ENCODE measurements at regions not wholly inside any gene's neighbourhood (a gene's known extent, or its start where the extent isn't known, plus 50 kb on each side); places are given as distances from the start of the nearest gene placed in this dataset.

DNA sequence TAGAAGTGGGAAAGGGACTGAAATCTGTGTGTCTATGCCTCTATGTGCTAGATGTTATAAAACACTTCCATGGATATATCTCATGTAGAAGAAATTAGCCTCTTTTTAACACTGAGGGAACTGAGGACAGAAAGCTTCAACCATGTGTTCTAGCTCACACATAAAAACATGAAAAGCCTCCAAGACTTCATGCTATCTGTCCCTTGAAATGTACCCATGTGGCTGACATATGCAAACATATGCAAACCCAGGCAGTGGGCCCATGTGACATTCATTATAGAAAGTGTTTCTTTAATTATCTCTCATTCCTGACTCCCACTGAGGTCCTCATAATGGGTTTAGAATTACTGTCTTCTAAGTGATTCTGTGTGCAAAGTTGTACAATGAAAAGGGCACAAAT, 134.7 kb upstream of the MAF start:
- H3K36me3 Mint-ChIP-seq (ENCODE audit: insufficient read depth, unreplicated experiment) = no peaks in the 10 kb centered on the region
- no peak for TF ChIP-seq CTCF (IDR thresholded peaks at IDR 0.05; ENCODE audit: insufficient read depth in 1 of 2, low read depth in 1 of 2, low read length in 1 of 2, severe bottlenecking in 1 of 2, unreplicated experiment in 1 of 2)
- intact Hi-C loops (cut with micrococcal nuclease; ENCODE audit: unreplicated experiment) = no loop called here
- Histone ChIP-seq H3K36me3 (ENCODE audit: control insufficient read depth, insufficient read depth, low read length) (no peaks in the 10 kb centered on the region), H3K4me1 (peaks cover 13% of the 10 kb centered on the region), H3K9me3 (0 out of 2 replicates have a peak, but pooled peaks cover 3% of the 10 kb centered on the region), H3K4me3 (ENCODE audit: low read depth, low read length) (no peak overlapping the region), H3K27me3 (replicated peaks; ENCODE audit: control insufficient read depth, insufficient read depth, low read length) (no peaks in the 10 kb centered on the region)
- H3K27me3 Mint-ChIP-seq (ENCODE audit: insufficient read depth, unreplicated experiment) = no peaks in the 10 kb centered on the region
- peaks cover 17% of the 10 kb centered on the region for H3K9me3 Mint-ChIP-seq (ENCODE audit: unreplicated experiment)
- H3K4me3 Mint-ChIP-seq (ENCODE audit: unreplicated experiment) = no peak overlapping the region
- no TSS peak for BruUV-seq (replicated peaks)
- ChIA-PET POLR2A (no interaction called here), CTCF (no interaction called here)
- H3K27ac Mint-ChIP-seq (ENCODE audit: unreplicated experiment) = no peak overlapping the region
- H3K4me1 Mint-ChIP-seq (ENCODE audit: low read depth, unreplicated experiment) = peaks cover 3% of the 10 kb centered on the region
- no peak for DNase-seq

- no peak for DNase-seq
- H3K9me3 ChIP-seq = 0 out of 2 replicates have a peak, but pooled peaks cover 3% of the 10 kb centered on the region
- BruUV-seq (replicated peaks) = no TSS peak
- H3K4me3 ChIP-seq (ENCODE audit: low read depth, low read length) = no peak overlapping the region
- no peaks in the 10 kb centered on the region for H3K36me3 ChIP-seq (ENCODE audit: control insufficient read depth, insufficient read depth, low read length)
- Mint-ChIP-seq H3K4me1 (ENCODE audit: low read depth, unreplicated experiment) (no peaks in the 10 kb centered on the region), H3K27me3 (ENCODE audit: insufficient read depth, unreplicated experiment) (no peaks in the 10 kb centered on the region), H3K27ac (ENCODE audit: unreplicated experiment) (no peak overlapping the region), H3K9me3 (ENCODE audit: unreplicated experiment) (peaks cover 14% of the 10 kb centered on the region), H3K36me3 (ENCODE audit: insufficient read depth, unreplicated experiment) (no peaks in the 10 kb centered on the region), H3K4me3 (ENCODE audit: unreplicated experiment) (no peak overlapping the region)
- H3K4me1 ChIP-seq = peaks cover 9% of the 10 kb centered on the region
- TF ChIP-seq CTCF (IDR thresholded peaks at IDR 0.05; ENCODE audit: insufficient read depth in 1 of 2, low read depth in 1 of 2, low read length in 1 of 2, severe bottlenecking in 1 of 2, unreplicated experiment in 1 of 2) = no peak
- ChIA-PET CTCF (no interaction called here), POLR2A (no interaction called here)
- H3K27me3 ChIP-seq (replicated peaks; ENCODE audit: control insufficient read depth, insufficient read depth, low read length) = no peaks in the 10 kb centered on the region
- intact Hi-C loops (cut with micrococcal nuclease; ENCODE audit: unreplicated experiment) = no loop called here
Measured at GRCh38 chr16:79734721-79735120, 134.2 kb upstream of the MAF start.

DNA sequence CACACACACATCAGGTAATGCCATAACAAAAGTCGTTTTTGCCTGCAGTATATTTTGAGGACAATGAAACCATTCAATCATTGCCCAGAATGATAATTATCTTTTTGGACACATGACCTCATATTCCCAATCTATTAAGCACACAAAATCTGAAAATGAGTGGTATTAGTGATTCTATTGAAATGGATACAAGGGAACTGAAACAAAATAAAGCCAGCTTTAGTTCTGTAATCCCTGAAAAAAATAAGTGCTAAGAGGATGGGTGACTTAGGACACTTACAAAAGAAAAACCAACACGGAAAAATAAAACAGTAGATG, 128.3 kb upstream of the MAF start:
- BruUV-seq (replicated peaks) = no TSS peak
- Mint-ChIP-seq H3K36me3 (ENCODE audit: insufficient read depth, unreplicated experiment) (no peaks in the 10 kb centered on the region), H3K27ac (ENCODE audit: unreplicated experiment) (no peak overlapping the region), H3K4me1 (ENCODE audit: low read depth, unreplicated experiment) (no peaks in the 10 kb centered on the region), H3K27me3 (ENCODE audit: insufficient read depth, unreplicated experiment) (no peaks in the 10 kb centered on the region), H3K9me3 (ENCODE audit: unreplicated experiment) (peaks cover 14% of the 10 kb centered on the region), H3K4me3 (ENCODE audit: unreplicated experiment) (no peak overlapping the region)
- H3K4me1 ChIP-seq = peaks cover 15% of the 10 kb centered on the region
- H3K27me3 ChIP-seq (replicated peaks; ENCODE audit: control insufficient read depth, insufficient read depth, low read length) = no peaks in the 10 kb centered on the region
- CTCF ChIA-PET = no interaction called here
- no peak for DNase-seq
- H3K36me3 ChIP-seq (ENCODE audit: control insufficient read depth, insufficient read depth, low read length) = no peaks in the 10 kb centered on the region
- H3K9me3 ChIP-seq = no peaks in the 10 kb centered on the region
- POLR2A ChIA-PET = no interaction called here
- H3K4me3 ChIP-seq (ENCODE audit: low read depth, low read length) = no peak overlapping the region
- intact Hi-C loops (cut with micrococcal nuclease; ENCODE audit: unreplicated experiment) = no loop called here
- no peak for TF ChIP-seq CTCF (IDR thresholded peaks at IDR 0.05; ENCODE audit: insufficient read depth in 1 of 2, low read depth in 1 of 2, low read length in 1 of 2, severe bottlenecking in 1 of 2, unreplicated experiment in 1 of 2)

Measured in Caco-2 (cell line).